Colonic mucosa (tissue), 4 donors: ENCODE measurements at regions not wholly inside any gene's neighbourhood (a gene's known extent, or its start where the extent isn't known, plus 50 kb on each side); places are given as distances from the start of the nearest gene placed in this dataset.

Experiments
- DNase-seq: peaks from one replicate; pipeline ENCODE4 v3.0.0-alpha.2; 2020
- H3K27ac ChIP-seq: fragments of 200-600 bp; one replicate; pipeline ENCODE4 v1.8.0; 2021
- H3K27me3 ChIP-seq: fragments of 200-600 bp; one replicate; pipeline ENCODE4 v1.8.0; 2021
- H3K36me3 ChIP-seq: fragments of 200-600 bp; one replicate; pipeline ENCODE4 v1.8.0; 2021
- H3K4me1 ChIP-seq: fragments of 200-600 bp; one replicate; pipeline ENCODE4 v1.8.0; 2021; ENCODE audit warnings: mild to moderate bottlenecking
- H3K4me3 ChIP-seq: fragments of 200-600 bp; one replicate; pipeline ENCODE4 v1.8.0; 2021
- H3K9ac ChIP-seq, 2 donors: one replicate each; pipeline ENCODE4 v1.7.0; 2013; ENCODE audit warnings: control low read depth in 2 of 2, low read depth in 2 of 2, low read length in 2 of 2
- H3K9me3 ChIP-seq: fragments of 200-600 bp; one replicate; pipeline ENCODE4 v1.8.0; 2021
- CTCF ChIP-seq: fragments of 200-600 bp; IDR thresholded peaks from one replicate; pipeline ENCODE4 v1.8.0; 2022; ENCODE audit warnings: antibody characterized with exemption, mild to moderate bottlenecking
- intact Hi-C: fragments of 100-400 bp; cut with DNase I; formaldehyde crosslinking; loops from one replicate; pipeline ENCODE4 v1.14.1; 2022
- donor health status: healthy.
- donor health status: DM: no; HTN: no; CAD: no.
- donor health status: DM: no; HTN: no; CAD: no.

- DNase-seq, result no peak
- no peak for TF ChIP-seq CTCF
- no peaks in the 10 kb centered on the region for H3K27me3 ChIP-seq
- H3K27ac ChIP-seq, result no peak overlapping the region
- no peaks in the 10 kb centered on the region for H3K36me3 ChIP-seq
- intact Hi-C loops, result no loop called here
- H3K9ac ChIP-seq, result no peak overlapping the region
- H3K4me3 ChIP-seq, result no peak overlapping the region
- no peaks in the 10 kb centered on the region for H3K9me3 ChIP-seq
- no peaks in the 10 kb centered on the region for H3K4me1 ChIP-seq
Measured at GRCh38 chr13:91112924-91113277, 234.6 kb upstream of the MIR17HG start.

- no peak for DNase-seq
- H3K4me1 ChIP-seq, result no peaks in the 10 kb centered on the region
- no peaks in the 10 kb centered on the region for H3K36me3 ChIP-seq
- no peaks in the 10 kb centered on the region for H3K27me3 ChIP-seq
- intact Hi-C loops, result no loop called here
- no peak for TF ChIP-seq CTCF
- no peak overlapping the region for H3K4me3 ChIP-seq
- H3K9ac ChIP-seq, result no peak overlapping the region
- no peaks in the 10 kb centered on the region for H3K9me3 ChIP-seq
- H3K27ac ChIP-seq, result no peak overlapping the region
Measured at GRCh38 chr13:91115776-91116175, 231.7 kb upstream of the MIR17HG start.

- Histone ChIP-seq H3K9me3 (no peaks in the 10 kb centered on the region), H3K9ac (no peak overlapping the region), H3K4me1 (no peaks in the 10 kb centered on the region), H3K27me3 (no peaks in the 10 kb centered on the region), H3K4me3 (no peak overlapping the region), H3K36me3 (no peaks in the 10 kb centered on the region), H3K27ac (no peak overlapping the region)
- DNase-seq, result no peak
- no peak for TF ChIP-seq CTCF
- intact Hi-C loops, result no loop called here
Measured at GRCh38 chr13:91117351-91117750, 230.1 kb upstream of the MIR17HG start.

GRCh38 chr13:91119643-91120042 is 227.8 kb upstream of the MIR17HG start:
- no peak for DNase-seq
- no peak for TF ChIP-seq CTCF
- no peaks in the 10 kb centered on the region for H3K9me3 ChIP-seq
- no peaks in the 10 kb centered on the region for H3K27me3 ChIP-seq
- no peak overlapping the region for H3K9ac ChIP-seq
- H3K4me1 ChIP-seq, result no peaks in the 10 kb centered on the region
- H3K27ac ChIP-seq, result no peak overlapping the region
- H3K4me3 ChIP-seq, result no peak overlapping the region
- H3K36me3 ChIP-seq, result no peaks in the 10 kb centered on the region
- intact Hi-C loops, result no loop called here

DNA sequence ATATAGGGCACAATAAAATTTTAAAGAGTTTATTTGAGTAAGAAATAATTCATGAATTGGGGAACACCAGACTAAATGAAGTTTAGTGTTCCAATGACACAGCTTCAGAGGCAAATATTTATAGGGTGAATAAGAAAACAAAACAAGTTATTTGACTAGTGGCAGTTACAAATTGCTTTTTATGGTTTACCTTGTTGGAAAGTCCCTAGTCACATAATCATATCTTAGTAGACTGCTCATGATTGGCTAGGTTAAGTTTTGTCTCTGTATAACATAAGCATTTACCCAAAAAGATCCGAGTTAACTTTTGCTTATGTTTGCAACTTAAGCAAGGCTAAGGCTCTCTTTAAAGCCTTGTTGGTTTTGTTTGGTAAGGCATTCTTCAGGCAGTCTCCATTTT is 224.7 kb upstream of the MIR17HG start:
- Histone ChIP-seq H3K36me3 (no peaks in the 10 kb centered on the region), H3K4me1 (no peaks in the 10 kb centered on the region), H3K4me3 (no peak overlapping the region), H3K27me3 (no peaks in the 10 kb centered on the region), H3K9me3 (no peaks in the 10 kb centered on the region), H3K9ac (no peak overlapping the region), H3K27ac (no peak overlapping the region)
- TF ChIP-seq CTCF, result no peak
- no peak for DNase-seq
- intact Hi-C loops, result no loop called here
